NCI-H1694 (cell line): ENCODE measurements at regions not wholly inside any gene's neighbourhood (a gene's known extent, or its start where the extent isn't known, plus 50 kb on each side); places are given as distances from the start of the nearest gene placed in this dataset.
"Not testable (repeated sequence)": the region's sequence is repeated elsewhere in the genome, so short reads cannot be mapped to it uniquely, and the experiment has no call there.

Experiments used
- DNase-seq: peaks from one replicate; lab custom pipeline; 2025; lab: John Stamatoyannopoulos, UW

DNA sequence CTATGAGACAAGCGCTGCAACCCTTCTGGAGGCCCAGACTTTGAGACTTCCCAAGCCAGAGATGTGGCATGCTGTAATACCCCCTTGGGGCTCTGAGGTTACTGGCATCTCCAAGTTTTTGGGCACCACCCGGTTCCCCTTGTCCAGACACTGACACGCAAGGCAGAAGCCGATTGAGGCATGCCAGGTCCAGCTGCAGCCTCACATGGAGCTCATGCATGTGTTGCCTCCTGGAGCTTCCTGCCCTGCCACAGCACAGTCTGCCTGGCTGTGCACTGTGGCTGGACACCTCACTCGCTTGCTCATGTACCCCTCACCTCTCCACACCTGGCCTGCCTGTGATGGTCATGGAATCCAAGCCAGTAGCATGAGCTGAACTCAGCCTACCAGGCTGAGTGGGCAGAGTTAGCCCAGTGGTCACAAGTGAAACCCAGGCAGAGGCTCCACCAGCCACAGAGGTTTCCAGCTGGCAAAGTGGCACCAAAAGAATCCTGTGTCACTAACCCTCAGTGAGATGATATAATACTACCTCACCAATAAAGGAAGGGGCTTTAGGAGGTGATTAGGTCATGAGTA lies 789.2 kb upstream of the INTU start:
- no peak for DNase-seq

DNA sequence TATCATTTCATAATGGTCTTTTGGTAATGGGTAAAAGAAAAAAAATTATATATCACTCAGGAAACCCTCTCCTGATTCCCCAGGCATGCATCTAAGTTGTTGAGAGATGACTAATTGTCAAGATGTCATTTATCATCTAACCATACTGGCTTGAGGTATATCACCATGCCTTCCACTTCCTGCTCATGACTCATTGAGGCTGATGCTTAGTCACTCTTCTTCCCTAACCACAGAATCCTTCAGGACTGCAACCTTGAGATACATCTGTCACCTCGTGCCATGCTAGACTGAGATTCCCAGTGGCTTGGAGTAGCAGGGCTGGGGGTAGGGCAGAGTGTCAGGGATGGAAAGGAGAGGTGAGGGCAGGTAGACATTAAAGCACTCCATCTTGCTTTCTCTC lies 782.5 kb upstream of the INTU start:
- DNase-seq = no peak

DNA sequence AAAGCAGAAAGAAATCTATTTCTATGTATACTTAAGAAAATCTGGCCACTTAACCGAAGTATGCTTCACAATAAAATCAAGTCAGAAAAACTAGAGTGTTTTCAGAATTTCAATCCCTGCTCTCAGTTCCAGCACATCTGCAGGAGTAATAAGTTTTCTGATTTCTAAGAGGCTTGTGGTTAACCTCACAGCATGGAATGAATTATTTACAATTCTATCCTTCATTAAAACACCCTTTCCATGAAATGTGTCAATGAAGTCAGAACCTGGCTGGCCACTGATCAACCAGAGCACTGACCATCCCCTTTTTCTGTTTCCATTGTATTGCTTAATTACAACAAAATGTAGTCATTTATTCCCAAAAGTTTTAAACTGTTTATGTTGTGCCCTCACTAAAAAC lies 781.4 kb upstream of the INTU start:
- DNase-seq = no peak

DNA sequence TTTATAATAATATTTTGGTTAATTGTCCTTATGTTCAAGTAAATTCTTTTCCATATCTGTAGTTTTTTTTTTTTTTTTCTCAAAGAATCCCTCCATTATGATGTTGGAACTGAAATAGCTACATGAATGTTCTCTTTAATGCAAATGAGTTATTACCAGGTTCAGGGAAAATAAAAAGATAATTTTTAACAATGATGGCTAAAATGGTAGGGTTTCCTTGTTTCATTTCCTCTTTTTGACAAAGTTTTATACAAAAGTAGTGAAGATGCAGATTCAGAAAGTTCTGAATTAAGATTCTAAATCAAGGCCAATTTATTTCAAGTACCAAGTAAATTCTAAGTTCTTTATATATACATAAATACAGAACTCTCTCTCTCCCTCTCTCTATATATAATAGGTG lies 779.0 kb upstream of the INTU start:
- DNase-seq = no peak

DNA sequence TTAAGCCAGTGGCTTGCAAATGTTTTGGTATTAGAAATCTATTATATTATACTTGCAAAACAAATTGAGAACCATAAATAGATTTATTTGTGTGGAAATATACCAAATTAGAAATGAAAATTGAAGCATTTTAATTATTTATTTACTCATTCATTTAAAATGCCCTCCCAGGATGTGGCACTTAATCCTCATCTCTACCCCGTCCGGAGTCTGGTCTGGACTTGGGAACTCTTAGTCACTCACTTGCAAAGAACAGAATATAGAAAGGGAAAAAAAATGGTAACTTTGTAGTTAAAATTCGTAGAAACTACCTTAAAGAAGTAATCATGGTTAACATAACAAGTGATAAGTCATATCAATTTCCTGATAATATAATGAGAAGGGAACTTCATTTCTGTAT lies 775.9 kb upstream of the INTU start:
- no peak for DNase-seq

DNA sequence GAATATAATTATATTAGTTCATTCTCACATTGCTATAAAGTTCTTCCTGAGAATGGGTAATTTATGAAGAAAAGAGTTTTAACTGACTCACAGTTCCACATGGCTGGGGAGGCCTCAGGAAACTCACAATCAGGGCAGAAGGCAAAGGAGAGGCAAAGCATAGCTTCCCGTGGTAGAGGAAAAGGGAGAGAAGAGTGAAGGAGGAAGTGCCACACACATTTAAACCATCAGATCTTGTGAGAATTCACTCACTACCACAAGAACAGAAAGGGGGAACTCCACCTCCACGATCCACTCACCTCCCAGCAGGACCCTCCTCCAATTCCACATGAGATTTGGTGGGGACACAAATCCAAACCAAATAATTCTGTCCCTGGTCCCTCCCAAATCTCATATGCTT lies 773.4 kb upstream of the INTU start:
- DNase-seq = no peak

DNA sequence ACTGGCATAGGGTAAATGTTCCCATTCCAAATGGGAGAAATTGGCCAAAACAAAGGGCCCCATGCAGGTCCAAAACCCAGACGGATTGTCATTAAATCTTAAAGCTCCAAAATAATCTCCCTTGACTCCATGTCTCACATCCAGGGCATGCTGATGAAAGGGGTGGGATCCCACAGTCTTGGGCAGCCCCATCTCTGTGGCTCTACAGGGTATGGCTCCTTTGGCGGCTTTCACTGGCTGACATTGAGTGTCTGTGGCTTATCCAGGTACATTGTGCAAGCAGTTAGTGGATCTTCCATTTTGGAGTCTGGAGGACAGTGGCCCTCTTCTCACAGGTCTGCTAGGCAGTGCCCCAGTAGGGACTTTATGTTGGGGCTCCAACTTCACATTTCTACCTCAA lies 772.9 kb upstream of the INTU start:
- no peak for DNase-seq

DNA sequence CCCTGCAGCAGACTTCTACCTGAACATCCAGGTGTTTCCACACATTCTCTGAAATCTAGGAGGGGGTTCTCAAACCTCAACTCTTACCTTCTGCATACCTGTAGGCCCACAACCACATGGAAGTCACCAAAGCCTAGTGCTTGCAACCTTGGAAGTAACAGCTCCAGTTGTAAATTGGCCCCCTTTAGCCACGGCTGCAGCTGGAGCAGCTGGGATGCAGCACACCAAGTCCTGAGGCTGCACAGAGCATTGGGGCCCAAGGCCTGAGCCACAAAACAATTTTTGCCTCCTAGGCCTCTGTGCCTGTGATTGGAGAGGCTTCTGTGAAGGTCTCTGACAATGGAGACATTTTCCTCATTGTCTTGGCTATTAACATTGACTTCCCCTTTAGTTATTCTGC lies 772.4 kb upstream of the INTU start:
- no peak for DNase-seq

DNA sequence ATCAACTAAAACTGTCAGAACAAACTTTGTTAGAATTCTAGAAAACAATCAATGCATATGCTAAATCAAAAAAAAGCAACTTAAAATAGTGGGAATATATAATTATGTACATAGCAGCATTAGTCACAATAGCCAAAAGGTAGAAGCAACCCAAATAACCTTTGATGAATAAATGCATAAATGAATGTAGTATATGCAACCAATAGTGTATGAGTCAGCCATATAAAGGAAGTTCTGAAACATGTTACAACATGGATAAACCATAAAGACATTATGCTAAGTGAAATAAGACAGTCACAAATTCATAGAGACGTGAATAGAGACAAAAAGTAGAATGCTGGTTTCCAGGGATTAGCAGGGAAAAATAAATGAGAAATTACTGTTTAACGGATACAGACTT lies 762.8 kb upstream of the INTU start:
- no peak for DNase-seq

DNA sequence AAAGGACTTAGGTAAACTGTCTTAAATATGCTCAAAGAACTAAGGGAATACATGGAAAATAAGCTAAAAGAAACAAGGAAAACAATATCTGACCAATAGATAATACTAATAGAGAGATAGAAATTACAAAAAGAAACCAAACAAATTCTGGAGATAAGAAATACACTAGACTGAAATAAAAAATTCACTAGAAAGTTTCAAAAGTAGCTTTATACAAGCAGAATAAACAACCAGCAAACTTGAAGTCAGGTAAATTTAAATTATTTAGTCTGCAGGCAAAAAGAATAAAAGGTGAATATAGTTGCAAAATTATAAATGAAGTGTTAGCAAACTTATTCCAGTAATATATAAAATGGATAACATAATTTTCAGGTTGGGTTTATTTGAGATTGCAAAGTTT lies 760.9 kb upstream of the INTU start:
- DNase-seq = no peak

DNA sequence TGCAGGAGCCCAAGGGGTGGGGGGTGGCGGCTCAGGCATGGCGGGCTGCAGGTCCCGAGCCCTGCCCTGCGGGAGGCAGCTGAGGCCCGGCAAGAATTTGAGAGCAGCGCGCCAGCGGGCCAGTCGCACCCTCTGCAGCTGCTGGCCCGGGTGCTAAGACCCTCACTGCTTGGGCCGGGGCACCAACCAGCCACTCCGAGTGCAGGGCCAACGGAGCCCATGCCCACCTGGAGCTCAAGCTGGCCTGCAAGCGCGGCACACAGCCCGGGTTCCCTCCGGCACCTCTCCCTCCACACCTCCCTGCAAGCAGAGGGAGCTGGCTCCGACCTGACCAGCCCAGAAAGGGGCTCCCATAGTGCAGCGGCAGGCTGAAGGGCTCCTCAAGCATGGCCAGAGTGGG lies 758.2 kb upstream of the INTU start:
- no peak for DNase-seq

DNA sequence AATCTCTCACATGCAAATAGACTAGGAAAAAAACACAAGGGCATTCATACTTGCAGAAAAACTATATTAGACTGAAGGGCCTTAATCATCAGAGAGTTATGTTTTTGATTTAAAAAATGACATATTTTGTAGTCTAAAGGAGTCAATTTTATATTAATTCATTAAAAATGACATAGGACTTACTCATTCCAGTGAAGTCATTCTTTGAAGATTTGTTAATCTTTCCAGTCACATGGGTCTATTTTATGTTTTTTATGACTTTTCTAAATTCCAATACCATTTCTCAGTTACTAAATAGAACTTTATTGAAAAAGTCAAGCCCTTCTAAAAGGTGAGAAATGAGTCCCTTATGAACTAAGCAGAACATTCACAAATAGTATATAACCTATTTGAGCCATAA lies 743.8 kb upstream of the INTU start:
- no peak for DNase-seq

DNA sequence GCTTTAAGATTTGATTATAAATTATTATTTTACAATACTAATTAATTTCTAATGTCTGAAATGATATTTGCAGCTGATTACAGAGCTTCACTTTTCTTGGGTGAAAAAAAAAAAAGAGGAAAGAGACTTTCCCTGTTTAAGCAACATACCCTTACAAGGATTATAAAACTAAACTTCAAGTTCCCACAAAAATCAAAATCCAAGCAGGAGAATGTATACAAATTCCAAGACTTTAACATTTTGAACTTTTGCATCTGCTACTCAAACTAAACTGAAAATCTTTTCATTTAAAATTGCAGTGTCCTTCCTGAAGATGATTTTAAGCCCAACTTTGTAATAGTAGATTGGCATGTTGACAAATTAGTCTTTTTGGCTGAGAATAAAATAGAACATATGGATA lies 742.4 kb upstream of the INTU start:
- DNase-seq = no peak

DNA sequence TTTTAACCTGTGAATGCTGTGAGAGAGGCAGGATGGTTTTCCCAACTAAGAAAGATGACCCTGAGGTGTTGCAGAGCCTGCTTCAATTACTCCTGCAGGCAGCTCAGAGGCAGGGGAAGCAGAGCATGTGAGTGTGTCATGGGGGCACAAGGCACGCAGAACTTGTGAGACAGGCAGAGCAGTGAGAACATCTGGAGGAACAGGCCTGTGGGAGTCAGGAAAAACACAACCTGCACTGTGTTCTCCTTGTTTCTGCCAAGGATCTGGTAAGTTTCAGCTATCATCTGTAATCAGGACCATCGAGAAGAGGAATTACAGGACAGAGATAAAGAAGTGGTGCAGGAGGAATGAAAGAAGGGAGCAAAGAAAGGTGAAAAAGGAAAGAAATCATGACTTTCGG lies 741.8 kb upstream of the INTU start:
- no peak for DNase-seq

DNA sequence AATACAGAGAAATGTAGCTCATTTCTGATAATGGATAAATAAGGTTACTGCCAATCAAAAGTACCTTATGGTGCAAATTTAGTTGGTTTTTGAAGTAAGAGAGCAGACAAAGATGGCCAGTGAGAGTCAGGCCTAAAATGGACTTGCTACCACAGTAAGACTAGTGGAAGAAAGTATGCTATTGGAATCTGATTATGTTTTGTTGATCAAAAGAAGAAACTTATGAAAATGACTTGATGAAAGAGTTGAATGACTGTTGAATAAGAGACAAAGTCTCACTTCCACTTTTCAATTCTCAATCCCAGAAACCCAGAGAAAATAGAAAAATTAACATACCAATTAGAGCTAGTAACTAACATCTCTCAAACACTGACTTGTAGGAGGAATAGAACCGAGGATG lies 737.8 kb upstream of the INTU start:
- no peak for DNase-seq

DNA sequence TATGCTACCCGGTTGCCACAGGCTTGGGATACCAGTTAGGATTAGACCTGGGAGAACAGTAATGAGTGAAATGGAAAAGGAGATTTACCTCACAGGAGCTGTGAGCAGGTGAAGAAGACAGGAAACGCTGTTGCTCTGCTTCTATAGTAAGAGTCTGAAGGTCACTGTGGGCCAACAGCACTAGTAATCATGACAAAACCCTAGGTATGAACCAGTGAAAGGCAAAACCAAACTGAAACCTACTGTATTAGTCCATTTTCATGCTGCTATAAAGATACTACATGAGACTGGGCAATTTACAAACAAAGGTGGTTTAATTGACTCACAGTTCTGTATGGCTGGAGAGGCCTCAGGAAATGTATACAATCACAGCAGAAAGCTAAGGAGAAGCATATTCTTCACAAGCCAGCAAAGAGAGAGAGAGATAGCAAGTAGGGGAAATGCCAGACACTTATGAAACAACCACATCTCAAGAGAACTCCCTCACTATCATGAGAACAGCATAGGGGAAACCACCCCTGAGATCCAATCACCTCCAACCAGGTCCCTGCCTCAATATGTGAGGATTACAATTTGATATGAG lies 736.7 kb upstream of the INTU start:
- DNase-seq = no peak

DNA sequence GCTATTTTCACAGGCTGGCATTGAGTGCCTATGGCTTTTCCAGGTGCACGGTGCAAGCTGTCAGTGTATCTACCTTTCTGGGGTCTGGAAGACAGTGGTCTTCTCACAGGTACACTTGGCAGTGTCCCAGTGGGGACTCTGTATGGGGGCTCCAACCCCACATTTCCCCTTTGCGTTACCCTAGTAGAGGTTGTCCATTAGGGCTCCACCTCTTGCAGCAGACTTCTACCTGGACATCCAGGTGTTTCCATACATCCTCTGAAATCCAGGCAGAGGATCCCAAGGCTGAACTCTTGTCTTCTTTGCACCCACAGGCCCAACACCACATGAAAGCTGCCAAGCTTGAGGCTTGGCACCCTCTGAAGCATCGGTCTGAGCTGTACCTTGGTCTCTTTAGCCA lies 735.7 kb upstream of the INTU start:
- no peak for DNase-seq

DNA sequence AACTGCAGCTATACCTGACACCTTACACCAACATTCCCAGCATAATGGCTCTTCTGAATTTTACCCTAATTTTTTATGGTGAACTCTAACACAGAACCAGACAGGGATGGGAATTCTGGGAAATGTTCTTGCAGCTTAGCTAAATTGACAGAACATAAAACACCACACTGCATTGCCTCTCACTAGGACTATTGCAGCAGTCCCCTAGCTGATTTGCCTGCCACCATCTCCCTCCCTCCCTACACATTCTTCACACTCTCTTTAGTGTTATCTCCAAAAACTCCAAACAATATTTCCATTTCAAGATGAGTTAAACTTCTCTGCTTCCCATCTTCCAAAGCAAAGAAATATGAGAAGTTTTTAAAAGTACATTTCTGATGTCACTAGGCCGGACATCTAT lies 733.9 kb upstream of the INTU start:
- DNase-seq = no peak

DNA sequence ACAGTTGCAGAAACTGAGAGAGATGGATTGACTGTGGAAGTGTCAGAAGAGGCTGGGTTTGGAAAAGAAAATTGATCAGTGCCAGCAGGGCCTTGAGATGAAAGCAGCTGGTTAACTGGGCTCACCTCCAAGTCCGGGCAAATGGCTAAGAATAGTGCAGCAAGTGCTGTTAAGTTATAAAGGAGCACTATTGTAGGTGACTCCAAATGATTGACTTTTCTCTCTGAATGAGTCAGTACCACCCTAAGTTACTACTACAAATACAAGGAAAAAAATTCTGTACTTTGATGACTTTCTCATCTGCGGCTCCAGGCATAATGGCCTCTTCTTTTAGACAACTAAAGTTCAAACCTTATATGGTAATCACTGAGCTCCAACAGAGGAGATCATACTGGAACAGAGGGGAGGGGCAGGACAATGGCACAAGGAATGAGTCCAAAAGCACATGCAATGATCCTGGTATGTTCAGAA lies 733.4 kb upstream of the INTU start:
- no peak for DNase-seq

DNA sequence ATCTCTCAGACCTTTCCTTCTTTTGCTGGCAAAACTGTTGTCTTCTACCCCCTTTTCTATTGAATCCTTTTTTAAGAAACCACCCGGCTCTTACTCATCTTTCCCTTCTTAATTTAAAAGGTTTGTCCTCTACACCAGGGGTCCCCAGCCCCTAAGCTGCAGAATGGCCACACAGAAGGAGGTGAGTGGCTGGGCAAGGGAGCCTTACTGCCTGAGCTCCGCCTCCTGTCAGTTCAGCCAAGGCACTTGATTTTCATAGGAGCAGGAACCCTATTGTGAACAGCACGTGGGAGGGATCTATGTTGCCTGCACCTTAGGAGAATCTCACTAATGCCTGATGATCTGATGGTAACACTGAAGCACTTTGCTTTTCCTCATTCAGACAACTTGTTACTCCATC lies 726.3 kb upstream of the INTU start:
- no peak for DNase-seq

DNA sequence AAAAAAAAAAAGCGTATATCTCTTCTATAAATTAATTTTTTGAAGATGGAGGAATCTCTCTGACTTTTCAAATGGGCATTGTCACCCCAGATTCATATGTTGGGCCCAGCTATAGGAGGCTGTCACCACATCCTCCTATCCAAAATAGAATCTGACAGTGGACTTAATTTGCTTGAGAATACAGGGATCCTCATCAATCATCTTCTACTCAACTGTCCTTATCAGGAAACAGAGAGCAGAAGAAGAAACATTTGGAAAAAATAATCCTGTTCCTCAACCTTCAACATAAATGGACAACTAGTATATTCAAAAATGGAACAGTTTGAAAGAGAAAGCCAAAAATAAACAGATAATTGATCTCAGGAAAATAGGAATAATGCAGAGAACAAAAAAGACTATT lies 725.4 kb upstream of the INTU start:
- no peak for DNase-seq

DNA sequence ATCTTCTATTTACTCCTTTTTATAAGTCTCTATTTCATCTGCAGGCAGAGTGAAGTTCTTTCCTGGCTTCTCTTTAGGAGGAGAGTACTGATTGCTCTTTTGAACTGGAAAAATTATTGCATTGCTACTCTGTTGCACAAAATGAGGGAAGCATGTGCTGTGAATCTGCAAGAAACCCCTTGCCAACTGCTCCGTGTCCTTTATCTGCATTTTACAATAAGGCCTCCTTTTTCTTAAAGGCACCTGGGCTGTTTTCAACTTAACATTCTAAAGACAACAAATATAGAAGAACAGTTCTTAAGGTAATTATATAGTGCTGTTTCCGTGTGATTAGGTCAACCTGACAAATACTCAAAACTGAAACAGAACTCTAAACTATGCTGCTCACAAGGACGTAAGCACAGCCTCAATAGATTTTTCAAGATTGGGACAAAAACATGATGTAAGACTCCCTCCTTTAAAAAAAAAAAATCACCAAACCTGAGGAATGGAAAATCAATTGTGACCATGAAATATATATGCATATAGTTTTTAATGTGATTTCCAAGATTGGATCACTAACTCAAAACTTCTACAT lies 716.6 kb upstream of the INTU start:
- no peak for DNase-seq

DNA sequence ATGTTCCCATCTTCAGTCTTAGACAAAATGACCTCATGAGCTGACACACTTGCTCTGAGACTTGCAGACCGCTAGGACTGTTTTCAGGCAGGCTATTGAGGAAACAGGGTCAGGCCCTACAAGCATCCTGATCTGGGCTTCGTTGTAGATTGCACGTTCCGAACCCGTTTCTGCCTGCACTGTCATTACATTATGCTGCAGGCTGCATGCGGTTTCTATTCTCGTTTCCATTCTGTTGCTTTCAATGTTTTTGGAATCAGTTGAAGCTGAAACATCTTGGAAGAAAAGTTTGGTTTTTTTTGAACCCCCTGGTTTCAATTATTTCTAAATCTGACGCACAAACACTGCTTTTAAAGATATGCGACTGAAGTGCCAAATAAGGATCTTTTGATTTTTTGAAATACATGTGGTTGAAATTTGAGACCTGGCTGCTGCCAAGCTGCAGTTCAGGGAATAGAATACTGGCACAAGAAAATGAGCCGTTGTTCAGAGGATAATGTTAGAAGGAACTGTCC lies 716.1 kb upstream of the INTU start:
- no peak for DNase-seq

DNA sequence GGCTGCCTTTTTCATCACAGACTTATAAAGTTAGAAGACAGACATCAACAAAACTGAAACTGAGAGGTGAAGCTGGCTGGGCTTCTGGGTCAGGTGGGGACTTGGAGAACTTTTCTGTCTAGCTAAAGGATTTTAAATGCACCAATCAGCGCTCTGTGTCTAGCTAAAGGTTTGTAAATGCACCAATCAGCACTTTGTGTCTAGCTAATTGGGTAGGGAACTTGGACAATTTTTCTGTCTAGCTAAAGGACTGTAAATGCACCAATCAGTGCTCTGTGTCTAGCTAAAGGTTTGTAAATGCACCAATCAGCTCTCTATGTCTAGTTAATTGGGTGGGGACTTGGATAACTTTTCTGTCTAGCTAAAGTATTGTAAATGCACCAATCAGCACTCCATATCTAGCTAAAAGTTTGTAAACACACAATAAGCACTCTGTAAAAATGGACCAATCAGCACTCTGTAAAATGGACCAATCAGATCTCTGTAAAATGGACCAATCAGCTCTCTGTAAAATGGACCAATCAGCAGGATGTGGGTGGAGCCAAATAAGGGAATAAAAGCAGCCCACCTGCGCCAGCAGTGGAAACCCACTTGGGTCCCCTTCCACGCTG lies 710.3 kb upstream of the INTU start:
- DNase-seq = not testable (repeated sequence)
